ENCODE measurements at regions not wholly inside any gene's neighbourhood (a gene's known extent, or its start where the extent isn't known, plus 50 kb on each side); places are given as distances from the start of the nearest gene placed in this dataset.

GRCh38 chr15:57870667-57871066 lies 164.2 kb downstream of the POLR2M start:
- no peak for DNase-seq
- in situ Hi-C loops (cut with HindIII; ENCODE audit: low pct_ligation_motif_present, low sequenced_read_pairs) = no loop called here
- TF ChIP-seq CTCF (IDR thresholded peaks at IDR 0.05; ENCODE audit: low read depth, low read length, missing control alignments) = no peak

GRCh38 chr15:57872281-57873030 lies 165.9 kb downstream of the POLR2M start:
- in situ Hi-C loops (cut with HindIII; ENCODE audit: low pct_ligation_motif_present, low sequenced_read_pairs) = no loop called here
- H3K27me3 ChIP-seq (replicated peaks) = no peaks in the 10 kb centered on the region
- no peak overlapping the region for H3K27ac ChIP-seq
- no peaks in the 10 kb centered on the region for H3K36me3 ChIP-seq (replicated peaks)
- no peak for TF ChIP-seq CTCF (IDR thresholded peaks at IDR 0.05; ENCODE audit: low read depth, low read length, missing control alignments)
- no peak overlapping the region for H3K4me3 ChIP-seq (ENCODE audit: low read depth, low read length)
- no peak for DNase-seq

More at GRCh38 chr15:57870667-57871066, 164.2 kb downstream of the POLR2M start:
- Histone ChIP-seq H3K36me3 (replicated peaks) (no peaks in the 10 kb centered on the region), H3K27ac (no peak overlapping the region), H3K27me3 (replicated peaks) (no peaks in the 10 kb centered on the region), H3K4me3 (ENCODE audit: low read depth, low read length) (no peak overlapping the region)

GRCh38 chr15:57873564-57874209 lies 167.2 kb downstream of the POLR2M start:
- Histone ChIP-seq H3K27me3 (replicated peaks) (no peaks in the 10 kb centered on the region), H3K36me3 (replicated peaks) (no peaks in the 10 kb centered on the region), H3K27ac (peak overlapping the region; percentile 30), H3K4me3 (ENCODE audit: low read depth, low read length) (no peak overlapping the region)
- no peak for TF ChIP-seq CTCF (IDR thresholded peaks at IDR 0.05; ENCODE audit: low read depth, low read length, missing control alignments)
- in situ Hi-C loops (cut with HindIII; ENCODE audit: low pct_ligation_motif_present, low sequenced_read_pairs) = no loop called here
- peak; percentile 58 for DNase-seq

GRCh38 chr15:57875347-57875746 lies 168.8 kb downstream of the POLR2M start:
- TF ChIP-seq CTCF (IDR thresholded peaks at IDR 0.05; ENCODE audit: low read depth, low read length, missing control alignments) = no peak
- Histone ChIP-seq H3K27ac (no peak overlapping the region), H3K4me3 (ENCODE audit: low read depth, low read length) (no peak overlapping the region), H3K36me3 (replicated peaks) (no peaks in the 10 kb centered on the region), H3K27me3 (replicated peaks) (no peaks in the 10 kb centered on the region)
- in situ Hi-C loops (cut with HindIII; ENCODE audit: low pct_ligation_motif_present, low sequenced_read_pairs) = no loop called here
- no peak for DNase-seq

GRCh38 chr15:57878573-57878972 lies 172.1 kb downstream of the POLR2M start:
- no peak for DNase-seq
- in situ Hi-C loops (cut with HindIII; ENCODE audit: low pct_ligation_motif_present, low sequenced_read_pairs) = no loop called here

More at GRCh38 chr15:57878573-57878972, 172.1 kb downstream of the POLR2M start:
- TF ChIP-seq CTCF (IDR thresholded peaks at IDR 0.05; ENCODE audit: low read depth, low read length, missing control alignments) = no peak
- no peak overlapping the region for H3K4me3 ChIP-seq (ENCODE audit: low read depth, low read length)
- no peaks in the 10 kb centered on the region for H3K36me3 ChIP-seq (replicated peaks)
- peak overlapping the region; percentile 26 for H3K27ac ChIP-seq
- no peaks in the 10 kb centered on the region for H3K27me3 ChIP-seq (replicated peaks)
